OCI-M2 (cell line): ENCODE measurements at regions not wholly inside any gene's neighbourhood (a gene's known extent, or its start where the extent isn't known, plus 50 kb on each side); places are given as distances from the start of the nearest gene placed in this dataset.

Experiments used
- DNase-seq: peaks from one replicate; lab custom pipeline; 2025; ENCODE audit not compliant: unreplicated experiment; lab: John Stamatoyannopoulos, UW

- DNase-seq, result no peak
Measured at GRCh38 chr4:111770514-111770913, 374.7 kb upstream of the FAM241A start.

- DNase-seq, result no peak
Measured at GRCh38 chr4:111773858-111774257, 371.4 kb upstream of the FAM241A start.

- DNase-seq, result no peak
Measured at GRCh38 chr4:111775556-111776297, 369.5 kb upstream of the FAM241A start.

GRCh38 chr4:111776561-111776960 is 368.7 kb upstream of the FAM241A start:
- DNase-seq, result no peak

- no peak for DNase-seq
Measured at GRCh38 chr4:111778543-111778942, 366.7 kb upstream of the FAM241A start.

GRCh38 chr4:111780965-111781364 is 364.3 kb upstream of the FAM241A start:
- no peak for DNase-seq

- no peak for DNase-seq
Measured at GRCh38 chr4:111781611-111782010, 363.6 kb upstream of the FAM241A start.

GRCh38 chr4:111788099-111788498 is 357.2 kb upstream of the FAM241A start:
- no peak for DNase-seq

- DNase-seq, result no peak
Measured at GRCh38 chr4:111789901-111790640, 355.2 kb upstream of the FAM241A start.

- no peak for DNase-seq
Measured at GRCh38 chr4:111792632-111793031, 352.6 kb upstream of the FAM241A start.

GRCh38 chr4:111793433-111794091 is 351.7 kb upstream of the FAM241A start:
- no peak for DNase-seq

- DNase-seq, result no peak
Measured at GRCh38 chr4:111797455-111798163, 347.6 kb upstream of the FAM241A start.

- no peak for DNase-seq
Measured at GRCh38 chr4:111798840-111799239, 346.4 kb upstream of the FAM241A start.

- no peak for DNase-seq
Measured at GRCh38 chr4:111800551-111800950, 344.7 kb upstream of the FAM241A start.

GRCh38 chr4:111802191-111802590 is 343.1 kb upstream of the FAM241A start:
- no peak for DNase-seq

GRCh38 chr4:111806331-111806730 is 338.9 kb upstream of the FAM241A start:
- DNase-seq, result no peak

- DNase-seq, result no peak
Measured at GRCh38 chr4:111807576-111807975, 337.7 kb upstream of the FAM241A start.

GRCh38 chr4:111808174-111808573 is 337.1 kb upstream of the FAM241A start:
- DNase-seq, result no peak

GRCh38 chr4:111811661-111812060 is 333.6 kb upstream of the FAM241A start:
- DNase-seq, result no peak

GRCh38 chr4:111812114-111812513 is 333.1 kb upstream of the FAM241A start:
- no peak for DNase-seq

- DNase-seq, result no peak
Measured at GRCh38 chr4:111812760-111813159, 332.5 kb upstream of the FAM241A start.
